A549 (cell line): ENCODE measurements at regions not wholly inside any gene's neighbourhood (a gene's known extent, or its start where the extent isn't known, plus 50 kb on each side); places are given as distances from the start of the nearest gene placed in this dataset.

Experiments used
- ATAC-seq, 2 experiments: fragments of 200-7000 bp in 1 of 2; fragments of >200 bp in 1 of 2; cut with Nextera tagmentation in 1 of 2; cut with Tn5 transposase in 1 of 2; 3 replicates each; pipeline versions ENCODE4 v1.8.0 to v1.9.1; 2018 to 2020; ENCODE audit warnings: mild to moderate bottlenecking in 1 of 2, moderate library complexity in 1 of 2
- CTCF ChIA-PET: fragments of 300-600 bp; sonication (Branson Sonifier 250); formaldehyde crosslinking; extraction: SDS; loops from one replicate; lab custom pipeline; 2021; ENCODE audit warnings: antibody characterized with exemption, inconsistent platforms; lab: Yijun Ruan, JAX
- POLR2A ChIA-PET: fragments of 350-600 bp; formaldehyde crosslinking; extraction: SDS; loops from one replicate; lab custom pipeline; 2021; ENCODE audit warnings: antibody characterized with exemption, inconsistent platforms; lab: Yijun Ruan, JAX
- DNase-seq, 2 experiments: peaks; one replicate each; pipeline versions ENCODE4 v3.0.0 to v3.0.0-alpha.2; 2011 to 2016; ENCODE audit warnings: low read depth in 1 of 2, low spot score in 1 of 2
- FAIRE-seq: peaks from 2 replicates; lab custom pipeline; 2011; peaks lifted over from hg19 to GRCh38; lab: Jason Lieb, UNC
- H3K27ac ChIP-seq, 2 experiments: fragments of >200 bp; sonication (Bioruptor Twin); formaldehyde crosslinking; 3 replicates each; pipeline ENCODE4 v1.5.1; 2016 to 2017
- H3K4me1 ChIP-seq: fragments of >200 bp; sonication (Bioruptor Twin); formaldehyde crosslinking; 3 replicates; pipeline ENCODE4 v1.6.1; 2016
- H3K4me2 ChIP-seq: fragments of >200 bp; sonication (Bioruptor Twin); formaldehyde crosslinking; 3 replicates; pipeline ENCODE4 v1.6.1; 2016
- H3K4me3 ChIP-seq: fragments of >200 bp; sonication (Bioruptor Twin); formaldehyde crosslinking; 3 replicates; pipeline ENCODE4 v1.5.1; 2016
- H3K9me3 ChIP-seq: fragments of >200 bp; sonication (Bioruptor Twin); formaldehyde crosslinking; 3 replicates; pipeline ENCODE4 v1.6.1; 2016
- BCL3 ChIP-seq: fragments of >200 bp; sonication (Bioruptor Twin); formaldehyde crosslinking; IDR thresholded peaks from 3 replicates; pipeline ENCODE4 v1.6.1; 2016
- CBX8 ChIP-seq: fragments of 200-600 bp; sonication (generic); IDR thresholded peaks from 2 replicates; pipeline ENCODE4 v1.6.1; 2016
- CEBPB ChIP-seq, 2 experiments: fragments of >200 bp in 1 of 2; sonication (Bioruptor Twin) in 1 of 2; formaldehyde crosslinking in 1 of 2; IDR thresholded peaks; 2 replicates each; pipeline ENCODE4 v1.6.1; 2012 to 2016
- CHD2 ChIP-seq: fragments of 150-350 bp; IDR thresholded peaks from 2 replicates; pipeline ENCODE4 v1.6.1; 2014; ENCODE audit warnings: low read length; ENCODE audit not compliant: partially characterized antibody
- ELK1 ChIP-seq: fragments of 150-350 bp; IDR thresholded peaks from 2 replicates; pipeline ENCODE4 v1.6.1; 2014; ENCODE audit warnings: low read depth, mild to moderate bottlenecking, low read length
- ESRRA ChIP-seq: fragments of 150-350 bp; IDR thresholded peaks from 2 replicates; pipeline ENCODE4 v1.6.1; 2014; ENCODE audit warnings: mild to moderate bottlenecking, low read length, borderline replicate concordance
- GATA3 ChIP-seq: IDR thresholded peaks from 2 replicates; pipeline ENCODE4 v1.6.1; 2012; ENCODE audit warnings: borderline replicate concordance
- HES2 ChIP-seq: fragments of >200 bp; sonication (Bioruptor Twin); formaldehyde crosslinking; IDR thresholded peaks from 2 replicates; pipeline ENCODE4 v1.6.1; 2016
- HOXB13 ChIP-seq: fragments of 250-450 bp; sonication (Bioruptor Pico); IDR thresholded peaks from 2 replicates; pipeline ENCODE4 v1.5.0; 2020; ENCODE audit warnings: low read depth, mild to moderate bottlenecking, moderate library complexity
- JUNB ChIP-seq: fragments of >200 bp; sonication (Bioruptor Twin); formaldehyde crosslinking; IDR thresholded peaks from 2 replicates; pipeline ENCODE4 v1.6.1; 2016
- KDM1A ChIP-seq: fragments of 200-600 bp; sonication (generic); IDR thresholded peaks from 2 replicates; pipeline ENCODE4 v1.6.1; 2016; ENCODE audit warnings: low read depth, mild to moderate bottlenecking
- MYC ChIP-seq: IDR thresholded peaks from 2 replicates; pipeline ENCODE4 v1.6.1; 2012; ENCODE audit warnings: mild to moderate bottlenecking, inconsistent platforms, low read length, improper control_type of control experiment, borderline replicate concordance
- RAD21 ChIP-seq, 2 experiments: fragments of >200 bp in 1 of 2; sonication (Bioruptor Twin) in 1 of 2; formaldehyde crosslinking in 1 of 2; IDR thresholded peaks in 1 of 2; conservative IDR thresholded peaks in 1 of 2; 2 replicates in 1 of 2; 3 replicates in 1 of 2; pipeline ENCODE4 v1.6.1; 2012 to 2018; ENCODE audit warnings: inconsistent platforms in 1 of 2
- REST ChIP-seq: fragments of 200-600 bp; sonication (generic); IDR thresholded peaks from 2 replicates; pipeline ENCODE4 v1.6.1; 2016; ENCODE audit warnings: antibody characterized with exemption, mild to moderate bottlenecking, moderate library complexity
- RFX5 ChIP-seq: fragments of 450-650 bp; IDR thresholded peaks from 2 replicates; pipeline ENCODE4 v1.7.1; 2014; ENCODE audit warnings: antibody characterized with exemption, mild to moderate bottlenecking, moderate library complexity
- RNF2 ChIP-seq: fragments of 200-600 bp; sonication (generic); IDR thresholded peaks from 2 replicates; pipeline ENCODE4 v1.6.1; 2016; ENCODE audit warnings: low read depth, mild to moderate bottlenecking, antibody characterized with exemption, moderate library complexity, borderline replicate concordance
- ZNF302 ChIP-seq: fragments of 250-450 bp; sonication (Bioruptor Pico); IDR thresholded peaks from 2 replicates; pipeline ENCODE4 v1.9.0; 2021; ENCODE audit warnings: inconsistent platforms, mild to moderate bottlenecking, moderate library complexity
- WGBS: methylation state at CpG from one replicate; pipeline ENCODE4 v1.1.6; 2017; ENCODE audit errors: missing lambda C conversion rate; 5-methylcytosine and 5-hydroxymethylcytosine counted together

- POLR2A ChIA-PET: no interaction called here
- H3K4me1 ChIP-seq: no peaks in the 10 kb centered on the region
- H3K27ac ChIP-seq: no peak overlapping the region
- ATAC-seq: no peak
- H3K4me2 ChIP-seq: no peak overlapping the region
- 55% methylated on average over 6 of the region's 6 CpGs for WGBS
- no peak for DNase-seq
- no peak for FAIRE-seq
- H3K4me3 ChIP-seq: no peak overlapping the region
- CTCF ChIA-PET: interaction anchor here (1.1 to 1.9 kb wide), 2 partner anchors 10 kb away, joined by 5 read pairs; no protein-coding TSS in a partner anchor
- TF ChIP-seq GATA3: no peak
- TF ChIP-seq REST: no peak
- TF ChIP-seq JUNB: no peak
- no peak for TF ChIP-seq MYC
- peak in 1 of 2 experiments; percentile 10; a peak in 1 of 5 replicates for TF ChIP-seq RAD21 (conservative IDR thresholded peaks at IDR 0.05 in 1 of 2, IDR thresholded peaks at IDR 0.05 in 1 of 2)
- TF ChIP-seq ZNF302 (CRISPR knock-in tag): no peak
- no peaks in the 10 kb centered on the region for H3K9me3 ChIP-seq
These were observed 132.9 kb upstream of the MCHR2 start for GRCh38 chr6:100126790-100127484.

- DNase-seq (no peak), ATAC-seq (no peak), FAIRE-seq (no peak)
- no peaks in the 10 kb centered on the region for H3K4me1 ChIP-seq
- H3K9me3 ChIP-seq: no peaks in the 10 kb centered on the region
- TF ChIP-seq BCL3: no peak
- 74% methylated on average over 2 of the region's 2 CpGs for WGBS
- H3K4me2 ChIP-seq: no peak overlapping the region
- no peak overlapping the region for H3K27ac ChIP-seq
- no peak overlapping the region for H3K4me3 ChIP-seq
- ChIA-PET CTCF (interaction anchor here (0.8 to 0.9 kb wide), 4 partner anchors 15 to 390 kb away, joined by 3 to 4 read pairs (median 3); no protein-coding TSS in a partner anchor), POLR2A (no interaction called here)
These were observed 128.0 kb upstream of the MCHR2 start for GRCh38 chr6:100121854-100122609.

- FAIRE-seq: no peak
- Histone ChIP-seq H3K27ac (no peak overlapping the region), H3K4me3 (no peak overlapping the region), H3K4me1 (no peaks in the 10 kb centered on the region), H3K9me3 (no peaks in the 10 kb centered on the region), H3K4me2 (no peak overlapping the region)
- DNase-seq: no peak
- CTCF ChIA-PET: no interaction called here
- ATAC-seq: no peak
- 62% methylated on average over 4 of the region's 4 CpGs for WGBS
- POLR2A ChIA-PET: no interaction called here
- TF ChIP-seq RFX5 (no peak), ELK1 (no peak), RAD21 (conservative IDR thresholded peaks at IDR 0.05 in 1 of 2, IDR thresholded peaks at IDR 0.05 in 1 of 2) (no peak), BCL3 (no peak), KDM1A (no peak), ESRRA (no peak), GATA3 (no peak), HES2 (no peak), CHD2 (no peak), HOXB13 (CRISPR knock-in tag) (no peak), CEBPB (IDR thresholded peaks at IDR 0.05) (no peak), RNF2 (no peak), CBX8 (no peak)
These were observed 125.2 kb upstream of the MCHR2 start for GRCh38 chr6:100119261-100119660.
